T-helper 1 cell (primary cell): ENCODE measurements at regions not wholly inside any gene's neighbourhood (a gene's known extent, or its start where the extent isn't known, plus 50 kb on each side); places are given as distances from the start of the nearest gene placed in this dataset.
A peak's percentile ranks its signal among the peaks of the same experiment; 100 is the strongest.
"Not testable (repeated sequence)": the region's sequence is repeated elsewhere in the genome, so short reads cannot be mapped to it uniquely, and the experiment has no call there.

ENCODE experiments used
- DNase-seq, 5 donors: peaks; one replicate each; pipeline ENCODE4 v3.0.0-alpha.2; 2012 to 2020

- not testable (repeated sequence) for DNase-seq
Measured at GRCh38 chr6:27825848-27826611, 86.2 kb downstream of the OR2B2 start.

GRCh38 chr6:27825025-27825793 lies 87.0 kb downstream of the OR2B2 start:
- peak in 1 of 5 donors; percentile 60 for DNase-seq

- peak in 3 of 5 donors; percentile 22 to 83 (median 38) for DNase-seq
Measured at GRCh38 chr6:27824211-27825024, 87.8 kb downstream of the OR2B2 start.

- peak in 4 of 5 donors; percentile 33 to 84 (median 48) for DNase-seq
Measured at GRCh38 chr6:27823714-27824210, 88.4 kb downstream of the OR2B2 start.

- DNase-seq = no peak
Measured at GRCh38 chr6:27816906-27817305, 95.3 kb downstream of the OR2B2 start.

- peak; percentile 38 to 97 (median 68) for DNase-seq
Measured at GRCh38 chr6:27814665-27815424, 97.4 kb downstream of the OR2B2 start.

- DNase-seq = not testable (repeated sequence)
Measured at GRCh38 chr6:27814415-27814664, 97.9 kb downstream of the OR2B2 start.

- peak in 1 of 5 donors; percentile 57 for DNase-seq
Measured at GRCh38 chr6:27812805-27813492, 99.2 kb downstream of the OR2B2 start.

- no peak for DNase-seq
Measured at GRCh38 chr6:27812078-27812804, 100.0 kb downstream of the OR2B2 start.

- peak in 1 of 5 donors; percentile 39 for DNase-seq
Measured at GRCh38 chr6:27811451-27811772, 100.8 kb downstream of the OR2B2 start.

- DNase-seq = peak in 1 of 5 donors; percentile 60
Measured at GRCh38 chr6:27810768-27811450, 101.3 kb downstream of the OR2B2 start.

GRCh38 chr6:27809939-27810767 lies 102.0 kb downstream of the OR2B2 start:
- peak; percentile 55 to 97 (median 72) for DNase-seq

- DNase-seq = no peak
Measured at GRCh38 chr6:27809067-27809938, 102.9 kb downstream of the OR2B2 start.

- DNase-seq = peak in 1 of 5 donors; percentile 74
Measured at GRCh38 chr6:27808242-27809066, 103.7 kb downstream of the OR2B2 start.

GRCh38 chr6:27807441-27808241 lies 104.6 kb downstream of the OR2B2 start:
- peak; percentile 30 to 97 (median 69) for DNase-seq

- DNase-seq = peak in 2 of 5 donors; percentile 17 to 56
Measured at GRCh38 chr6:27806981-27807440, 105.2 kb downstream of the OR2B2 start.
